GM19025 (cell line): ENCODE measurements at regions not wholly inside any gene's neighbourhood (a gene's known extent, or its start where the extent isn't known, plus 50 kb on each side); places are given as distances from the start of the nearest gene placed in this dataset.

ENCODE experiments used
- ATAC-seq: cut with Tn5 transposase; IDR thresholded peaks from one replicate; pipeline ENCODE4 v1.9.1; 2021; ENCODE audit warnings: mild to moderate bottlenecking, low read depth, moderate library complexity; ENCODE audit not compliant: unreplicated experiment

- ATAC-seq = no peak
Observed at GRCh38 chr10:56973766-56974165, 612.7 kb upstream of the ZWINT start.

- no peak for ATAC-seq
Observed at GRCh38 chr10:56943221-56943755, 582.2 kb upstream of the ZWINT start.

- ATAC-seq = no peak
Observed at GRCh38 chr10:56934515-56934914, 573.5 kb upstream of the ZWINT start.

- ATAC-seq = no peak
Observed at GRCh38 chr10:56928714-56929113, 567.7 kb upstream of the ZWINT start.

GRCh38 chr10:56927701-56928100 is 566.6 kb upstream of the ZWINT start:
- no peak for ATAC-seq

- no peak for ATAC-seq
Observed at GRCh38 chr10:56920601-56921261, 559.7 kb upstream of the ZWINT start.

- no peak for ATAC-seq
Observed at GRCh38 chr10:56912043-56912442, 551.0 kb upstream of the ZWINT start.

GRCh38 chr10:56905051-56905450 is 544.0 kb upstream of the ZWINT start:
- ATAC-seq = no peak

- no peak for ATAC-seq
Observed at GRCh38 chr10:56902554-56902953, 541.5 kb upstream of the ZWINT start.

GRCh38 chr10:56895306-56895705 is 534.2 kb upstream of the ZWINT start:
- ATAC-seq = no peak

- ATAC-seq = no peak
Observed at GRCh38 chr10:56881218-56881617, 520.2 kb upstream of the ZWINT start.

- no peak for ATAC-seq
Observed at GRCh38 chr10:56880606-56881005, 519.5 kb upstream of the ZWINT start.

- ATAC-seq = no peak
Observed at GRCh38 chr10:56874950-56875349, 513.9 kb upstream of the ZWINT start.

- ATAC-seq = no peak
Observed at GRCh38 chr10:56871160-56871668, 510.2 kb upstream of the ZWINT start.

- no peak for ATAC-seq
Observed at GRCh38 chr10:56867236-56867635, 506.2 kb upstream of the ZWINT start.

GRCh38 chr10:56856569-56856968 is 495.5 kb upstream of the ZWINT start:
- ATAC-seq = no peak

GRCh38 chr10:56844978-56845529 is 484.0 kb upstream of the ZWINT start:
- ATAC-seq = no peak

GRCh38 chr10:56836659-56837058 is 475.6 kb upstream of the ZWINT start:
- ATAC-seq = no peak

- no peak for ATAC-seq
Observed at GRCh38 chr10:56831681-56832080, 470.6 kb upstream of the ZWINT start.

- no peak for ATAC-seq
Observed at GRCh38 chr10:56823849-56824248, 462.8 kb upstream of the ZWINT start.

GRCh38 chr10:56805022-56805421 is 444.0 kb upstream of the ZWINT start:
- no peak for ATAC-seq

- no peak for ATAC-seq
Observed at GRCh38 chr10:56785292-56785691, 424.2 kb upstream of the ZWINT start.
